HEK293 (cell line): ENCODE measurements at regions not wholly inside any gene's neighbourhood (a gene's known extent, or its start where the extent isn't known, plus 50 kb on each side); places are given as distances from the start of the nearest gene placed in this dataset.

Source experiments
- CTCF ChIA-PET: fragments of 350-600 bp; formaldehyde crosslinking; extraction: SDS; loops from one replicate; lab custom pipeline; 2021; ENCODE audit warnings: antibody characterized with exemption; lab: Yijun Ruan, JAX
- POLR2A ChIA-PET: fragments of 300-600 bp; formaldehyde crosslinking; extraction: SDS; loops from one replicate; lab custom pipeline; 2020; ENCODE audit warnings: antibody characterized with exemption, inconsistent platforms; lab: Yijun Ruan, JAX
- H3K27ac ChIP-seq: fragments of 200-500 bp; sonication (Bioruptor generic); 2 replicates; pipeline ENCODE4 v1.5.1; 2014; ENCODE audit warnings: low read depth, low read length, control low read depth, inconsistent platforms; ENCODE audit errors: extremely low read depth
- H3K36me3 ChIP-seq, 2 experiments: fragments of 200-500 bp in 1 of 2; sonication (Bioruptor generic) in 1 of 2; 1 replicate in 1 of 2; 2 replicates in 1 of 2; pipeline ENCODE4 v1.5.1; 2014 to 2017; ENCODE audit warnings: inconsistent platforms in 2 of 2, low read length in 2 of 2; ENCODE audit not compliant: control insufficient read depth in 2 of 2, insufficient read depth in 1 of 2
- H3K4me1 ChIP-seq: fragments of 200-500 bp; sonication (Bioruptor generic); 2 replicates; pipeline ENCODE4 v1.5.1; 2014; ENCODE audit warnings: mild to moderate bottlenecking, low read length, inconsistent platforms; ENCODE audit not compliant: control insufficient read depth, insufficient read depth
- H3K4me3 ChIP-seq: 2 replicates; pipeline ENCODE4 v1.5.1; 2011; ENCODE audit warnings: low read depth, mild to moderate bottlenecking, control low read depth, low read length, moderate library complexity
- H3K9me3 ChIP-seq: fragments of 200-500 bp; sonication (Bioruptor generic); 2 replicates; pipeline ENCODE4 v1.5.1; 2014; ENCODE audit warnings: low read depth, low read length, inconsistent platforms; ENCODE audit not compliant: control insufficient read depth, insufficient read depth
- INSM2 ChIP-seq: fragments of 450-650 bp; formaldehyde crosslinking; IDR thresholded peaks from 2 replicates; pipeline ENCODE4 v1.5.1; 2016; ENCODE audit warnings: missing biosample characterization, missing genetic modification characterization
- KLF8 ChIP-seq: fragments of 450-650 bp; formaldehyde crosslinking; IDR thresholded peaks from 2 replicates; pipeline ENCODE4 v1.5.1; 2016; ENCODE audit warnings: missing biosample characterization, missing genetic modification characterization
- MEIS1 ChIP-seq: sonication (generic); formaldehyde crosslinking; IDR thresholded peaks from 2 replicates; pipeline ENCODE4 v1.8.1; 2022; ENCODE audit warnings: missing genetic modification reagents, mild to moderate bottlenecking, borderline replicate concordance
- PATZ1 ChIP-seq: fragments of 450-650 bp; formaldehyde crosslinking; IDR thresholded peaks from 2 replicates; pipeline ENCODE4 v1.5.1; 2016; ENCODE audit warnings: missing biosample characterization, missing genetic modification characterization
- ZBTB11 ChIP-seq: fragments of 450-650 bp; formaldehyde crosslinking; conservative IDR thresholded peaks from 2 replicates; pipeline ENCODE4 v1.5.1; 2016; ENCODE audit warnings: low read depth, missing biosample characterization, missing genetic modification characterization
- ZBTB21 ChIP-seq: fragments of 450-650 bp; formaldehyde crosslinking; IDR thresholded peaks from 2 replicates; pipeline ENCODE4 v1.5.1; 2017; ENCODE audit warnings: missing biosample characterization, missing genetic modification characterization
- ZNF121 ChIP-seq: fragments of 450-650 bp; formaldehyde crosslinking; IDR thresholded peaks from 2 replicates; pipeline ENCODE4 v1.5.1; 2016; ENCODE audit warnings: missing biosample characterization, missing genetic modification characterization
- ZNF132 ChIP-seq: fragments of 450-650 bp; formaldehyde crosslinking; IDR thresholded peaks from 2 replicates; pipeline ENCODE4 v1.5.1; 2017; ENCODE audit warnings: missing biosample characterization, missing genetic modification characterization, borderline replicate concordance
- ZNF138 ChIP-seq: fragments of 450-650 bp; formaldehyde crosslinking; IDR thresholded peaks from 2 replicates; pipeline ENCODE4 v1.5.1; 2016; ENCODE audit warnings: missing biosample characterization, missing genetic modification characterization, borderline replicate concordance
- ZNF146 ChIP-seq: fragments of 450-650 bp; formaldehyde crosslinking; IDR thresholded peaks from 2 replicates; pipeline ENCODE4 v1.5.1; 2016; ENCODE audit warnings: missing biosample characterization, missing genetic modification characterization
- ZNF16 ChIP-seq: fragments of 450-650 bp; formaldehyde crosslinking; IDR thresholded peaks from 2 replicates; pipeline ENCODE4 v1.5.1; 2016; ENCODE audit warnings: low read depth, missing biosample characterization, missing genetic modification characterization
- ZNF223 ChIP-seq: fragments of 450-650 bp; formaldehyde crosslinking; IDR thresholded peaks from 2 replicates; pipeline ENCODE4 v1.5.1; 2016; ENCODE audit warnings: missing biosample characterization, missing genetic modification characterization
- ZNF239 ChIP-seq: fragments of 450-650 bp; formaldehyde crosslinking; IDR thresholded peaks from 2 replicates; pipeline ENCODE4 v1.5.1; 2016; ENCODE audit warnings: missing biosample characterization, missing genetic modification characterization
- ZNF747 ChIP-seq: fragments of 450-650 bp; formaldehyde crosslinking; IDR thresholded peaks from 2 replicates; pipeline ENCODE4 v1.5.1; 2016; ENCODE audit warnings: missing biosample characterization, missing genetic modification characterization
- ZNF777 ChIP-seq: fragments of 450-650 bp; formaldehyde crosslinking; IDR thresholded peaks from 2 replicates; pipeline ENCODE4 v1.5.1; 2017; ENCODE audit warnings: missing biosample characterization, missing genetic modification characterization, borderline replicate concordance
- TF ChIP-seq, protein P1 (sequence below): fragments of 450-650 bp; formaldehyde crosslinking; IDR thresholded peaks from 2 replicates; pipeline ENCODE4 v1.5.1; 2017; ENCODE audit warnings: missing biosample characterization, missing genetic modification characterization
- TF ChIP-seq, protein P2 (sequence below): fragments of 450-650 bp; formaldehyde crosslinking; IDR thresholded peaks from 2 replicates; pipeline ENCODE4 v1.5.1; 2016; ENCODE audit warnings: missing biosample characterization, missing genetic modification characterization

- TF ChIP-seq ZNF146 = no peak
- TF ChIP-seq MEIS1 = no peak
- no peak for TF ChIP-seq ZNF132
- TF ChIP-seq ZNF223 = no peak
Observed at GRCh38 chr4:60890743-60891142, 309.4 kb upstream of the ADGRL3 start (continued).

GRCh38 chr4:60891947-60892346 is 308.2 kb upstream of the ADGRL3 start:
- Histone ChIP-seq H3K4me3 (no peak overlapping the region), H3K9me3 (no peaks in the 10 kb centered on the region), H3K4me1 (no peaks in the 10 kb centered on the region), H3K27ac (no peak overlapping the region), H3K36me3 (no peaks in the 10 kb centered on the region)
- ChIA-PET POLR2A (no interaction called here), CTCF (no interaction called here)
- TF ChIP-seq KLF8 (no peak), PATZ1 (tag by site-specific recombination) (no peak), INSM2 (tag by site-specific recombination) (no peak), ZNF747 (tag by site-specific recombination) (no peak), ZNF16 (tag by site-specific recombination) (no peak), ZNF121 (tag by site-specific recombination) (no peak), ZBTB21 (tag by site-specific recombination) (no peak), ZBTB11 (tag by site-specific recombination) (no peak), ZNF777 (no peak)
- TF ChIP-seq, protein P1, sequence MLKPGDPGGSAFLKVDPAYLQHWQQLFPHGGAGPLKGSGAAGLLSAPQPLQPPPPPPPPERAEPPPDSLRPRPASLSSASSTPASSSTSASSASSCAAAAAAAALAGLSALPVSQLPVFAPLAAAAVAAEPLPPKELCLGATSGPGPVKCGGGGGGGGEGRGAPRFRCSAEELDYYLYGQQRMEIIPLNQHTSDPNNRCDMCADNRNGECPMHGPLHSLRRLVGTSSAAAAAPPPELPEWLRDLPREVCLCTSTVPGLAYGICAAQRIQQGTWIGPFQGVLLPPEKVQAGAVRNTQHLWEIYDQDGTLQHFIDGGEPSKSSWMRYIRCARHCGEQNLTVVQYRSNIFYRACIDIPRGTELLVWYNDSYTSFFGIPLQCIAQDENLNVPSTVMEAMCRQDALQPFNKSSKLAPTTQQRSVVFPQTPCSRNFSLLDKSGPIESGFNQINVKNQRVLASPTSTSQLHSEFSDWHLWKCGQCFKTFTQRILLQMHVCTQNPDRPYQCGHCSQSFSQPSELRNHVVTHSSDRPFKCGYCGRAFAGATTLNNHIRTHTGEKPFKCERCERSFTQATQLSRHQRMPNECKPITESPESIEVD = no peak

- H3K27ac ChIP-seq = no peak overlapping the region
- CTCF ChIA-PET = no interaction called here
Observed at GRCh38 chr4:60897415-60897814, 302.7 kb upstream of the ADGRL3 start.

More at GRCh38 chr4:60897415-60897814, 302.7 kb upstream of the ADGRL3 start:
- TF ChIP-seq ZNF138 (tag by site-specific recombination) (no peak), ZNF239 (tag by site-specific recombination) (no peak)
- TF ChIP-seq, protein P2, sequence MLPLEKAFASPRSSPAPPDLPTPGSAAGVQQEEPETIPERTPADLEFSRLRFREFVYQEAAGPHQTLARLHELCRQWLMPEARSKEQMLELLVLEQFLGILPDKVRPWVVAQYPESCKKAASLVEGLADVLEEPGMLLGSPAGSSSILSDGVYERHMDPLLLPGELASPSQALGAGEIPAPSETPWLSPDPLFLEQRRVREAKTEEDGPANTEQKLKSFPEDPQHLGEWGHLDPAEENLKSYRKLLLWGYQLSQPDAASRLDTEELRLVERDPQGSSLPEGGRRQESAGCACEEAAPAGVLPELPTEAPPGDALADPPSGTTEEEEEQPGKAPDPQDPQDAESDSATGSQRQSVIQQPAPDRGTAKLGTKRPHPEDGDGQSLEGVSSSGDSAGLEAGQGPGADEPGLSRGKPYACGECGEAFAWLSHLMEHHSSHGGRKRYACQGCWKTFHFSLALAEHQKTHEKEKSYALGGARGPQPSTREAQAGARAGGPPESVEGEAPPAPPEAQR (tag by site-specific recombination) = no peak
- POLR2A ChIA-PET = no interaction called here
- Histone ChIP-seq H3K4me3 (no peak overlapping the region), H3K36me3 (no peaks in the 10 kb centered on the region), H3K4me1 (no peaks in the 10 kb centered on the region), H3K9me3 (no peaks in the 10 kb centered on the region)
